Cerebellar nuclear complex (tissue), 1 donor: ENCODE measurements at regions not wholly inside any gene's neighbourhood (a gene's known extent, or its start where the extent isn't known, plus 50 kb on each side); places are given as distances from the start of the nearest gene placed in this dataset.
A peak's percentile ranks its signal among the peaks of the same experiment; 100 is the strongest.

Source experiments
- DNase-seq, 2 experiments: peaks; one replicate each; lab custom pipeline; 2025; lab: John Stamatoyannopoulos, UW

GRCh38 chr1:18015719-18016118 is 91.9 kb upstream of the IGSF21 start:
- DNase-seq, result peak; percentile 51 to 91

- peak in 1 of 2 experiments; percentile 34 for DNase-seq
Observed at GRCh38 chr1:18018366-18018765, 89.2 kb upstream of the IGSF21 start.

GRCh38 chr1:18020021-18020817 is 87.4 kb upstream of the IGSF21 start:
- no peak for DNase-seq

GRCh38 chr1:18021242-18021641 is 86.4 kb upstream of the IGSF21 start:
- no peak for DNase-seq

GRCh38 chr1:18032172-18032859 is 75.3 kb upstream of the IGSF21 start:
- DNase-seq, result no peak

- no peak for DNase-seq
Observed at GRCh38 chr1:18035145-18035544, 72.5 kb upstream of the IGSF21 start.

GRCh38 chr1:18037651-18038050 is 69.9 kb upstream of the IGSF21 start:
- DNase-seq, result no peak

- no peak for DNase-seq
Observed at GRCh38 chr1:18038051-18038450, 69.5 kb upstream of the IGSF21 start.

GRCh38 chr1:18039102-18039501 is 68.5 kb upstream of the IGSF21 start:
- DNase-seq, result no peak

- no peak for DNase-seq
Observed at GRCh38 chr1:18041102-18041501, 66.5 kb upstream of the IGSF21 start.

GRCh38 chr1:18041685-18042355 is 65.8 kb upstream of the IGSF21 start:
- no peak for DNase-seq

- no peak for DNase-seq
Observed at GRCh38 chr1:18043871-18044270, 63.7 kb upstream of the IGSF21 start.

GRCh38 chr1:18045203-18045602 is 62.4 kb upstream of the IGSF21 start:
- DNase-seq, result no peak

- no peak for DNase-seq
Observed at GRCh38 chr1:18045621-18046020, 62.0 kb upstream of the IGSF21 start.

GRCh38 chr1:18047122-18047521 is 60.5 kb upstream of the IGSF21 start:
- peak in 1 of 2 experiments; percentile 10 for DNase-seq

- DNase-seq, result no peak
Observed at GRCh38 chr1:18049228-18049627, 58.4 kb upstream of the IGSF21 start.

- no peak for DNase-seq
Observed at GRCh38 chr1:18052671-18053070, 54.9 kb upstream of the IGSF21 start.

- no peak for DNase-seq
Observed at GRCh38 chr1:18055156-18055555, 52.4 kb upstream of the IGSF21 start.

GRCh38 chr1:18056545-18056944 is 51.1 kb upstream of the IGSF21 start:
- no peak for DNase-seq

GRCh38 chr1:18057623-18058022 is 50.0 kb upstream of the IGSF21 start:
- no peak for DNase-seq
